ENCODE measurements at regions not wholly inside any gene's neighbourhood (a gene's known extent, or its start where the extent isn't known, plus 50 kb on each side); places are given as distances from the start of the nearest gene placed in this dataset.

GRCh38 chr10:30115626-30115940 lies 56.2 kb upstream of the JCAD start:
- no peaks in the 10 kb centered on the region for H3K9me3 ChIP-seq (ENCODE audit: insufficient read depth, low read depth, low read length)
- H3K27me3 ChIP-seq (ENCODE audit: insufficient read depth, low read length, poor library complexity, severe bottlenecking), result no peaks in the 10 kb centered on the region
- H3K9me2 ChIP-seq (replicated peaks; ENCODE audit: low read depth, low read length), result no peaks in the 10 kb centered on the region
- H3K4me1 ChIP-seq (ENCODE audit: insufficient read depth, low read length, poor library complexity, severe bottlenecking), result no peaks in the 10 kb centered on the region
- no peaks in the 10 kb centered on the region for H3K79me2 ChIP-seq (ENCODE audit: insufficient read depth, low read length)
- no peaks in the 10 kb centered on the region for H3K36me3 ChIP-seq (ENCODE audit: insufficient read depth, low read length)
- H3K4me3 ChIP-seq (ENCODE audit: low read length, poor library complexity, severe bottlenecking), result no peak overlapping the region
- no peak overlapping the region for H2AFZ ChIP-seq (ENCODE audit: low read length)
- H4K20me1 ChIP-seq (ENCODE audit: insufficient read depth, low read length, poor library complexity, severe bottlenecking), result no peaks in the 10 kb centered on the region
- TF ChIP-seq EZH2phosphoT487 (IDR thresholded peaks at IDR 0.05; ENCODE audit: borderline replicate concordance) (no peak), CTCF (conservative IDR thresholded peaks at IDR 0.05; ENCODE audit: low read length) (no peak)
- H3F3A ChIP-seq (ENCODE audit: low read depth), result no peaks in the 10 kb centered on the region
- no peak overlapping the region for H3K4me2 ChIP-seq (ENCODE audit: low read depth, low read length, poor library complexity, severe bottlenecking)
- no peak overlapping the region for H3K9ac ChIP-seq (ENCODE audit: low read depth, low read length, poor library complexity, severe bottlenecking)

- H3K4me2 ChIP-seq (ENCODE audit: low read depth, low read length, poor library complexity, severe bottlenecking), result no peak overlapping the region
- no peaks in the 10 kb centered on the region for H3K79me2 ChIP-seq (ENCODE audit: insufficient read depth, low read length)
- H4K20me1 ChIP-seq (ENCODE audit: insufficient read depth, low read length, poor library complexity, severe bottlenecking), result no peaks in the 10 kb centered on the region
- H3K4me1 ChIP-seq (ENCODE audit: insufficient read depth, low read length, poor library complexity, severe bottlenecking), result no peaks in the 10 kb centered on the region
- no peak overlapping the region for H3K9ac ChIP-seq (ENCODE audit: low read depth, low read length, poor library complexity, severe bottlenecking)
- no peak overlapping the region for H3K4me3 ChIP-seq (ENCODE audit: low read length, poor library complexity, severe bottlenecking)
- TF ChIP-seq EZH2phosphoT487 (IDR thresholded peaks at IDR 0.05; ENCODE audit: borderline replicate concordance) (no peak), CTCF (conservative IDR thresholded peaks at IDR 0.05; ENCODE audit: low read length) (no peak)
- H3K27me3 ChIP-seq (ENCODE audit: insufficient read depth, low read length, poor library complexity, severe bottlenecking), result no peaks in the 10 kb centered on the region
- H3K9me2 ChIP-seq (replicated peaks; ENCODE audit: low read depth, low read length), result no peaks in the 10 kb centered on the region
- no peaks in the 10 kb centered on the region for H3K9me3 ChIP-seq (ENCODE audit: insufficient read depth, low read depth, low read length)
- no peaks in the 10 kb centered on the region for H3F3A ChIP-seq (ENCODE audit: low read depth)
- no peak overlapping the region for H2AFZ ChIP-seq (ENCODE audit: low read length)
- H3K36me3 ChIP-seq (ENCODE audit: insufficient read depth, low read length), result no peaks in the 10 kb centered on the region
These were observed 55.7 kb upstream of the JCAD start for GRCh38 chr10:30114881-30115625.

GRCh38 chr10:30114401-30114800 lies 55.0 kb upstream of the JCAD start:
- Histone ChIP-seq H3K4me2 (ENCODE audit: low read depth, low read length, poor library complexity, severe bottlenecking) (no peak overlapping the region), H3K4me3 (ENCODE audit: low read length, poor library complexity, severe bottlenecking) (no peak overlapping the region), H3K27me3 (ENCODE audit: insufficient read depth, low read length, poor library complexity, severe bottlenecking) (no peaks in the 10 kb centered on the region), H3K79me2 (ENCODE audit: insufficient read depth, low read length) (no peaks in the 10 kb centered on the region), H3K4me1 (ENCODE audit: insufficient read depth, low read length, poor library complexity, severe bottlenecking) (no peaks in the 10 kb centered on the region), H2AFZ (ENCODE audit: low read length) (no peak overlapping the region), H4K20me1 (ENCODE audit: insufficient read depth, low read length, poor library complexity, severe bottlenecking) (no peaks in the 10 kb centered on the region), H3K9ac (ENCODE audit: low read depth, low read length, poor library complexity, severe bottlenecking) (no peak overlapping the region), H3F3A (ENCODE audit: low read depth) (no peaks in the 10 kb centered on the region), H3K9me3 (ENCODE audit: insufficient read depth, low read depth, low read length) (no peaks in the 10 kb centered on the region), H3K36me3 (ENCODE audit: insufficient read depth, low read length) (no peaks in the 10 kb centered on the region), H3K9me2 (replicated peaks; ENCODE audit: low read depth, low read length) (no peaks in the 10 kb centered on the region)
- TF ChIP-seq CTCF (conservative IDR thresholded peaks at IDR 0.05; ENCODE audit: low read length) (no peak), EZH2phosphoT487 (IDR thresholded peaks at IDR 0.05; ENCODE audit: borderline replicate concordance) (no peak)

Data from Loucy (cell line).